Renal cortical epithelial cell (primary cell): ENCODE measurements at regions not wholly inside any gene's neighbourhood (a gene's known extent, or its start where the extent isn't known, plus 50 kb on each side); places are given as distances from the start of the nearest gene placed in this dataset.
A peak's percentile ranks its signal among the peaks of the same experiment; 100 is the strongest.

Source experiments
- DNase-seq: peaks from one replicate; pipeline ENCODE4 v3.0.0-alpha.2; 2011; ENCODE audit warnings: low read depth

GRCh38 chr7:49255054-49255453 is 330.7 kb downstream of the CDC14C start:
- peak; percentile 73 for DNase-seq

DNA sequence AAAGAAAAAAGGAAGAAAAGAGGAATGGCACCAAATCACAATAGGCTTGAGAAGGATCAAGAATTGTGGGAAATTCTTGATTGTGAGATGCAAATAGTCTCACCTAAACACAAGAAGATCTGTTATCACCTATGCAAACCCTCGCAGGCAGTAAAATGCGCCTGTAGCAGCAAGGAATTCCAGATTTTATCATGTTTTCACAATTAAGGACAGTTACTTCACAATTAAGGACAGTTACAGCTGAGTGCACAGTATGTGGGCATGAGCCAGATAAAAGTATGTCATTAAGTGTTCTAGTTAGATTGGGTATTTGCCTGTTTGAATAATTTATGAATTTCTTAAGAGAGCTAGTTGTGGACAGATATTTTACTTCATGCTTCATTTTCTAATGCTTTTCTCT is 336.2 kb downstream of the CDC14C start:
- peak; percentile 33 for DNase-seq

DNA sequence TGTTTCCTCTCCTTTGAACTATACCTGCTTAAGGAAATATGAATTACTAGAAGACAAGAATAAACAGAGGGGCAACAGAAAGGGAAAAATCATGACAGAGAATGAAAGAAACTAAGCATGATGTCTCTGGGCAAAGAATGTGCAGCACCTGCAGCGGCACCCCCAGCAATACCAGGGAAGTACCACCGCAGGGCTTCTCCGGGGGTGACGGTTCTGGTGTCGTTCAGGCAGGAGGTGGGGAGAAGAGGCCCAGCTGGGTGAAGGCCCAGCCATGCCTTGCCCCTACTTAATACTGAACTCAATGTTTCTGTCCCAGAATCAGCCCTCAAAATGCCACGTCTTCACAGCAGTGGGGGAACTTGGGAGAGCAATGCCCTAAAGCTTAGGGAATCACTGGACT is 337.6 kb downstream of the CDC14C start:
- DNase-seq = no peak

GRCh38 chr7:49264530-49264929 is 340.2 kb downstream of the CDC14C start:
- peak; percentile 6 for DNase-seq

DNA sequence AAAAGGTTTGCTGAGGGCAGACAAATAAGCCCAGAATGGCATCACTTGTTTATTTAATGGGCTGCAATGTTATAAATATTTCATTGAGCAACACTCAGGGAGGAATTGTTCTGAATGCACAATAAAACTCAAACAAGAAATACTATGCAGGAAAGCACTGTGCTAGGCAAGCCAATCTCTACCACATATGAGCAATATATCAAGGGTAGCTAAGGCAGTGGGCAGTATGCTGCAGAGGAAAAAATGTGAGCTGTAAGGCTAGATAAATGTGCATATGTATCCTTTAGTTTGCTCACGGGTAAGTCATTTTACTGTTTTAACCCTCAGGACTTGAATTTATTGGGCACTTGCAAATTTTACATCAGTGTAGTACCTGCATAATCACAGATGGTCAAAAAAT is 349.6 kb downstream of the CDC14C start:
- DNase-seq = peak; percentile 18

- DNase-seq = no peak
These were observed 355.5 kb downstream of the CDC14C start for GRCh38 chr7:49279891-49280290.

DNA sequence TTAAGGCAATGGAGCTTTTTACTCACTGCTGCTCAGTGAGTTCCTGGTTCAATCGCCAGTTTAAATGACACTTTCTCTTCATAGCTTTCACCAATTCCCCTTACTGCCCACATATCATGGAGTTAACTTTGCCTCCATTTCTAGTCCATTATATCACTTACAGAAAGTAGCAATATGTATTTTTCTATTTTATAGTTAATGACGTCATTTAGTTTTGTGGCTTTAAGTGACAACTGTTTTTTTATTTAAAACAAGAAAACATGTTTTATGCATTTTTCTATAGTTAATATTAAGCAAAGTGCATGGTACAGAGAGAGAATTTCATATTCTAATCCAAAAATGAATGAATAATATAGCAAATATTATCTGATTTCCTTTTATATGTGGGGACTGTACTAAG is 363.3 kb downstream of the CDC14C start:
- DNase-seq = no peak

DNA sequence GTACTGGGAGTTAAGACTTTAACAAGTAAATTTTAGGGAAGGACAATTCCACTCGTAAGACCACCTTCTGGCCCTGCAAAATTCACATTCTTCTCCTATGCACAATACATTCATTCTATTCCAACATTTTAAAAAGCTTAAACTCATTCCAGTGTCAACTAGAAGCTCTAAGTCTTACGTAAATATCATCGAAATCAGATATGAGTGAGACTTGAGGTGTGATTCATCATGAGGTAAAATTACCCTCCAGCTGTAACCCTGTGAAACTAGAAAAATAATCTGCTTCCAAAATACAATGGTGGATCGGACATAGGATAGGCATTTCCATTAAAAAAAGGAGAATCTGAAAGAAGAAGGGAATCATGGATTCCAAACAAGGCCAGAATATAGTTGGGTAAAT is 370.3 kb downstream of the CDC14C start:
- no peak for DNase-seq

- DNase-seq = peak; percentile 16
These were observed 370.8 kb downstream of the CDC14C start for GRCh38 chr7:49295146-49295545.

GRCh38 chr7:49297958-49298357 is 373.6 kb downstream of the CDC14C start:
- no peak for DNase-seq

GRCh38 chr7:49308787-49309186 is 384.4 kb downstream of the CDC14C start:
- no peak for DNase-seq

- no peak for DNase-seq
These were observed 395.7 kb downstream of the CDC14C start for GRCh38 chr7:49320083-49320482.

- DNase-seq = no peak
These were observed 397.5 kb downstream of the CDC14C start for GRCh38 chr7:49321843-49322242.

DNA sequence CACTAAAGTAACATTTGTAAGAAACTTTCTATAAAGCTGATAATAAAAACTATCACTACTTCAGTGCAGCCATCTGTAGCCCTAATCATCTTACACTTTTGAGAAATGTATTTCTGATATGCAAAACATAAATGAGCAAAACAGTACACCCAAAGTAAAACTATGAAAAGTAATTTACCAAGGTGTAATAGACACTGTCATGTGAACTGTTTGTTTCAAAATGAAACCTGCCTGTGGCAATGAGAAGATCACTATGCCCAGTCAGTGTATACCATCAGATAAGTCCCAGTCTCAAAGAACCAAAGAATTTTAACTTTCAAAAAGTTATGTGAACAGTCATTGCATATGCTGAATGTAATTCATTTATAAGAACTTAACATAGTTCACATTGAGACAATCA is 398.1 kb downstream of the CDC14C start:
- DNase-seq = no peak

DNA sequence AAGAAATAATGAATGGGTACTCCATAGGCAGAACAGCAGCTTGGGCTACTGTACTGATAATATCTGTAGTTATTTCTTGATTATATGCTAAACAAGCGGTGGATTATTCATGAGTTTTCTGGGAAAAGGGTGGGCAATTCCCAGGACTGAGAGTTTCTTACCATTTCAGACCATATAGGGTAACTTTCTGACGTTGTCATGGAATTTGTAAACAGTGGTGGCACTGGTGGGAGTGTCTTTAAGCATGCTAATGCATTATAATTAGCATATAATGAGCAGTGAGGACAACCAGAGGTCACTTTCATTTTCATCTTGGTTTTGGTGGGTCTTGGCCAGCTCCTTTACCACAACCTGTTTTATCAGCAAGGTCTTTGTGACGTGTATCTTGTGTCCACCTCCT is 399.7 kb downstream of the CDC14C start:
- no peak for DNase-seq

- DNase-seq = peak; percentile 29
These were observed 400.4 kb downstream of the CDC14C start for GRCh38 chr7:49324707-49325106.

GRCh38 chr7:49325571-49325970 is 401.2 kb downstream of the CDC14C start:
- DNase-seq = no peak

DNA sequence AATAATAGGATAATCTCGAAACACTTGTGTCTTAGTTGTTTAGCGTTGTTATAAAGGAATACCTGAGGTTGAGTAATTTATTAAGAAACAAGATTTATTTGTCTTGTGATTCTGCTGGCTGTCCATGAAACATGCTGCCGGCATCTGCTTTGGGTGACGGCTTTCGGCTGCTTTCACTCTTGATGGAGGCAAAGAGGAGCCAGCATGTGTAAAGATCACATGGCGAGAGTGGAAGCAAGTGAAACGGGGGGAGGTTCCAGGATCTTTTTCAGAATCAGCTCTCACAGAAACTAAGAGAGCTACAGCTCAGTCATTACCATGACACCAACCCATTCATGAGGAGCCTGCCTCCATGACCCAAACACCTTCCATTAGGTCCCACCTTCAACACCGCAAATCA is 402.8 kb downstream of the CDC14C start:
- no peak for DNase-seq

DNA sequence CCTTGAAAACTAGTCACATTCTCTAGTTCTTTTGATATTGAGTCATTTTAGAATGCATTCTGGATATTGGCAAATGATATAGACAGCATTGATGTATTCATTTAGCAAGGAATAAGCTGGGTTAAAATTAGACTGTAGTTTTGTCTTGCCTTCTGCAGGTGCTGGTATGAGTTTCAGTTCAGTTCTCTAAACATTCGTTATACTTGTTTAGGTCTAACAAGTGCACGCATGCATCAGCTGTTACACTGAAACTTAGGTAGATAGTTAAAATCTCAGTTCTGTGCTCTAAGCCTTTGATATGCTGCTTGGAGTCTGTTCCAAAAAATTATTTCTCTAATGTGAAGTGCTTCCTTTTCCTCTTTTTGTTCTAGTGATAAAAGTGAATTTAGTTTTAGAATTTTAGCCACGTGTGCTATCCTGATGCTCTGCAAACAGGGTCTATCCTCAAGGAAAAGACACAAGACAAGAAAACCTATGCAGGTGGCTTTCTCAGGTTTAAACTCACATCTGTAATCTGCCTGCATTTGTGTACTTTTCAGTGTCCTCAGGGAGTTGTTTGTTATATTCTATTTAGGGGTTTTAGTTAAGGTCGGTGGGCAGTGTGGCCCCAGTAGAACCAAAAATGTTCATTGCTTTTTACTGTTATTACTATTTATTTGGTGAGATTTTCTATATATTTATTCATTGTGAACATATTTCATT is 409.0 kb downstream of the CDC14C start:
- DNase-seq = no peak

GRCh38 chr7:49341849-49342248 is 417.5 kb downstream of the CDC14C start:
- no peak for DNase-seq

- no peak for DNase-seq
These were observed 420.2 kb downstream of the CDC14C start for GRCh38 chr7:49344556-49344955.

- DNase-seq = no peak
These were observed 422.0 kb downstream of the CDC14C start for GRCh38 chr7:49346195-49346899.

- no peak for DNase-seq
These were observed 406.4 kb upstream of the VWC2 start for GRCh38 chr7:49367072-49367471.

- no peak for DNase-seq
These were observed 401.7 kb upstream of the VWC2 start for GRCh38 chr7:49371771-49372170.
